ENCODE measurements at regions not wholly inside any gene's neighbourhood (a gene's known extent, or its start where the extent isn't known, plus 50 kb on each side); places are given as distances from the start of the nearest gene placed in this dataset.

GRCh38 chr5:40383749-40384651 is 295.7 kb upstream of the PTGER4 start:
- DNase-seq (ENCODE audit: low read depth in 1 of 2, low spot score in 1 of 2) (peak in 1 of 2 experiments; percentile 23), ATAC-seq (peak in 1 of 2 experiments; percentile 43; a peak in 1 of 6 replicates), FAIRE-seq (no peak)
- Histone ChIP-seq H3K4me2 (peak overlapping the region; percentile 6; the same call in 1 of the 3 replicates), H3K4me1 (peaks cover 45% of the 10 kb centered on the region), H3K9me3 (no peaks in the 10 kb centered on the region), H3K27ac (peak overlapping the region in 1 of 2 experiments; percentile 21; a peak in 1 of 6 replicates), H3K4me3 (no peak overlapping the region)
- 57% methylated on average over 3 of the region's 3 CpGs for WGBS (ENCODE audit: missing lambda C conversion rate)
- TF ChIP-seq FOSB (CRISPR knock-in tag; IDR thresholded peaks at IDR 0.05) (no peak), CHD4 (IDR thresholded peaks at IDR 0.05; ENCODE audit: borderline replicate concordance) (no peak), HDAC2 (IDR thresholded peaks at IDR 0.05) (no peak), RARB (CRISPR knock-in tag; IDR thresholded peaks at IDR 0.05) (no peak), TP53 (CRISPR knock-in tag; IDR thresholded peaks at IDR 0.05) (no peak), CEBPB (IDR thresholded peaks at IDR 0.05) (no peak), ESRRA (IDR thresholded peaks at IDR 0.05; ENCODE audit: borderline replicate concordance, low read length) (no peak), BHLHE40 (IDR thresholded peaks at IDR 0.05; ENCODE audit: low read depth, low read length) (no peak), MYC (IDR thresholded peaks at IDR 0.05; ENCODE audit: borderline replicate concordance, low read length) (no peak), SMC3 (IDR thresholded peaks at IDR 0.05) (no peak), SREBF2 (IDR thresholded peaks at IDR 0.05) (no peak), HOXA7 (CRISPR knock-in tag; IDR thresholded peaks at IDR 0.05) (no peak), CHD2 (IDR thresholded peaks at IDR 0.05; ENCODE audit: low read length, partially characterized antibody) (no peak), KDM1A (IDR thresholded peaks at IDR 0.05; ENCODE audit: low read depth) (no peak)
- TF ChIP-seq, protein P1, sequence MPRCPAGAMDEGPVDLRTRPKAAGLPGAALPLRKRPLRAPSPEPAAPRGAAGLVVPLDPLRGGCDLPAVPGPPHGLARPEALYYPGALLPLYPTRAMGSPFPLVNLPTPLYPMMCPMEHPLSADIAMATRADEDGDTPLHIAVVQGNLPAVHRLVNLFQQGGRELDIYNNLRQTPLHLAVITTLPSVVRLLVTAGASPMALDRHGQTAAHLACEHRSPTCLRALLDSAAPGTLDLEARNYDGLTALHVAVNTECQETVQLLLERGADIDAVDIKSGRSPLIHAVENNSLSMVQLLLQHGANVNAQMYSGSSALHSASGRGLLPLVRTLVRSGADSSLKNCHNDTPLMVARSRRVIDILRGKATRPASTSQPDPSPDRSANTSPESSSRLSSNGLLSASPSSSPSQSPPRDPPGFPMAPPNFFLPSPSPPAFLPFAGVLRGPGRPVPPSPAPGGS (IDR thresholded peaks at IDR 0.05) = no peak
- TF ChIP-seq, protein P2, sequence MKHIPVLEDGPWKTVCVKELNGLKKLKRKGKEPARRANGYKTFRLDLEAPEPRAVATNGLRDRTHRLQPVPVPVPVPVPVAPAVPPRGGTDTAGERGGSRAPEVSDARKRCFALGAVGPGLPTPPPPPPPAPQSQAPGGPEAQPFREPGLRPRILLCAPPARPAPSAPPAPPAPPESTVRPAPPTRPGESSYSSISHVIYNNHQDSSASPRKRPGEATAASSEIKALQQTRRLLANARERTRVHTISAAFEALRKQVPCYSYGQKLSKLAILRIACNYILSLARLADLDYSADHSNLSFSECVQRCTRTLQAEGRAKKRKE (CRISPR knock-in tag; IDR thresholded peaks at IDR 0.05; ENCODE audit: low read depth) = no peak
- POLR2A ChIA-PET = no interaction called here
- CTCF ChIA-PET = interaction anchor here (1.8 kb wide), 1 partner anchor 9 kb away, joined by 6 read pairs; no protein-coding TSS in a partner anchor

- H3K27ac ChIP-seq = no peak overlapping the region; a peak in 1 of 6 replicates
- CTCF ChIA-PET = no interaction called here
- 48% methylated on average over 4 of the region's 4 CpGs for WGBS (ENCODE audit: missing lambda C conversion rate)
- TF ChIP-seq RCOR1 (IDR thresholded peaks at IDR 0.05; ENCODE audit: low read depth, low read length) (no peak), JUN (IDR thresholded peaks at IDR 0.05) (no peak), RARB (CRISPR knock-in tag; IDR thresholded peaks at IDR 0.05) (no peak), REST (IDR thresholded peaks at IDR 0.05) (no peak), CHD2 (IDR thresholded peaks at IDR 0.05; ENCODE audit: low read length, partially characterized antibody) (no peak), SMC3 (IDR thresholded peaks at IDR 0.05) (no peak), HEYL (CRISPR knock-in tag; IDR thresholded peaks at IDR 0.05) (no peak), ESRRA (IDR thresholded peaks at IDR 0.05; ENCODE audit: borderline replicate concordance, low read length) (no peak), GATA3 (IDR thresholded peaks at IDR 0.05; ENCODE audit: borderline replicate concordance) (peak; percentile 44; the same call in 1 of the 2 replicates), JUNB (IDR thresholded peaks at IDR 0.05) (peak; percentile 42; the same call in 1 of the 2 replicates)
- TF ChIP-seq, protein P2 (CRISPR knock-in tag; IDR thresholded peaks at IDR 0.05; ENCODE audit: low read depth) = no peak
- TF ChIP-seq, protein P3, sequence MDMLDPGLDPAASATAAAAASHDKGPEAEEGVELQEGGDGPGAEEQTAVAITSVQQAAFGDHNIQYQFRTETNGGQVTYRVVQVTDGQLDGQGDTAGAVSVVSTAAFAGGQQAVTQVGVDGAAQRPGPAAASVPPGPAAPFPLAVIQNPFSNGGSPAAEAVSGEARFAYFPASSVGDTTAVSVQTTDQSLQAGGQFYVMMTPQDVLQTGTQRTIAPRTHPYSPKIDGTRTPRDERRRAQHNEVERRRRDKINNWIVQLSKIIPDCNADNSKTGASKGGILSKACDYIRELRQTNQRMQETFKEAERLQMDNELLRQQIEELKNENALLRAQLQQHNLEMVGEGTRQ (IDR thresholded peaks at IDR 0.05) = no peak
- TF ChIP-seq, protein P4, sequence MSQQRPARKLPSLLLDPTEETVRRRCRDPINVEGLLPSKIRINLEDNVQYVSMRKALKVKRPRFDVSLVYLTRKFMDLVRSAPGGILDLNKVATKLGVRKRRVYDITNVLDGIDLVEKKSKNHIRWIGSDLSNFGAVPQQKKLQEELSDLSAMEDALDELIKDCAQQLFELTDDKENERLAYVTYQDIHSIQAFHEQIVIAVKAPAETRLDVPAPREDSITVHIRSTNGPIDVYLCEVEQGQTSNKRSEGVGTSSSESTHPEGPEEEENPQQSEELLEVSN (IDR thresholded peaks at IDR 0.05; ENCODE audit: borderline replicate concordance, low read depth) = no peak
- TF ChIP-seq, protein P5, sequence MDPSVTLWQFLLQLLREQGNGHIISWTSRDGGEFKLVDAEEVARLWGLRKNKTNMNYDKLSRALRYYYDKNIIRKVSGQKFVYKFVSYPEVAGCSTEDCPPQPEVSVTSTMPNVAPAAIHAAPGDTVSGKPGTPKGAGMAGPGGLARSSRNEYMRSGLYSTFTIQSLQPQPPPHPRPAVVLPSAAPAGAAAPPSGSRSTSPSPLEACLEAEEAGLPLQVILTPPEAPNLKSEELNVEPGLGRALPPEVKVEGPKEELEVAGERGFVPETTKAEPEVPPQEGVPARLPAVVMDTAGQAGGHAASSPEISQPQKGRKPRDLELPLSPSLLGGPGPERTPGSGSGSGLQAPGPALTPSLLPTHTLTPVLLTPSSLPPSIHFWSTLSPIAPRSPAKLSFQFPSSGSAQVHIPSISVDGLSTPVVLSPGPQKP (IDR thresholded peaks at IDR 0.05; ENCODE audit: low read depth, low read length) = no peak
Observed at GRCh38 chr5:40381676-40382363, 297.9 kb upstream of the PTGER4 start.

More at GRCh38 chr5:40381676-40382363, 297.9 kb upstream of the PTGER4 start:
- DNase-seq (ENCODE audit: low read depth in 1 of 2, low spot score in 1 of 2) (peak in 1 of 2 experiments; percentile 31), ATAC-seq (peak in 1 of 2 experiments; percentile 52; a peak in 2 of 6 replicates), FAIRE-seq (peak; percentile 70)
- Histone ChIP-seq H3K4me3 (no peak overlapping the region), H3K4me1 (peaks cover 45% of the 10 kb centered on the region), H3K9me3 (no peaks in the 10 kb centered on the region), H3K4me2 (peak overlapping the region; percentile 37)
- POLR2A ChIA-PET = no interaction called here
